Liver (tissue), 8 donors: ENCODE measurements at regions not wholly inside any gene's neighbourhood (a gene's known extent, or its start where the extent isn't known, plus 50 kb on each side); places are given as distances from the start of the nearest gene placed in this dataset.

Experiments
- DNase-seq: peaks from one replicate; pipeline ENCODE4 v3.0.0-alpha.2; 2017; ENCODE audit warnings: low spot score
- H3K27ac ChIP-seq, 2 donors: one replicate each; pipeline ENCODE4 v1.7.0; 2013; ENCODE audit warnings: inconsistent platforms in 2 of 2, low read length in 2 of 2, control low read depth in 1 of 2, low read depth in 1 of 2, mild to moderate bottlenecking in 1 of 2
- H3K27me3 ChIP-seq, 4 donors: one replicate each; pipeline versions ENCODE4 v1.6.1 to v1.7.0; 2013; ENCODE audit warnings: low read length in 3 of 4, inconsistent platforms in 1 of 4, mild to moderate bottlenecking in 1 of 4, moderate library complexity in 1 of 4; ENCODE audit not compliant: control insufficient read depth in 4 of 4, insufficient read depth in 4 of 4
- H3K36me3 ChIP-seq, 4 donors: one replicate each; pipeline versions ENCODE4 v1.6.1 to v1.7.0; 2013; ENCODE audit warnings: low read length in 3 of 4, mild to moderate bottlenecking in 3 of 4, low read depth in 1 of 4, moderate library complexity in 1 of 4; ENCODE audit not compliant: control insufficient read depth in 4 of 4, insufficient read depth in 3 of 4
- H3K4me1 ChIP-seq, 4 donors: one replicate each; pipeline versions ENCODE4 v1.6.1 to v1.7.0; 2013; ENCODE audit warnings: low read length in 3 of 4, mild to moderate bottlenecking in 3 of 4, moderate library complexity in 1 of 4; ENCODE audit not compliant: control insufficient read depth in 4 of 4, insufficient read depth in 4 of 4
- H3K4me3 ChIP-seq, 3 donors: one replicate each; pipeline versions ENCODE4 v1.6.1 to v1.7.0; 2013; ENCODE audit warnings: low read length in 3 of 3, control low read depth in 1 of 3, low read depth in 1 of 3, mild to moderate bottlenecking in 1 of 3
- H3K9ac ChIP-seq, 2 donors: one replicate each; pipeline ENCODE4 v1.7.0; 2013; ENCODE audit warnings: low read length in 2 of 2, mild to moderate bottlenecking in 2 of 2, moderate library complexity in 2 of 2, control low read depth in 1 of 2, low read depth in 1 of 2
- H3K9me3 ChIP-seq, 4 donors: one replicate each; pipeline versions ENCODE4 v1.6.1 to v1.7.0; 2013; ENCODE audit warnings: low read length in 3 of 4; ENCODE audit not compliant: control insufficient read depth in 4 of 4
- EGR1 ChIP-seq, 2 donors: IDR thresholded peaks; 2 replicates each; pipeline ENCODE4 v1.6.1; 2016 to 2018; ENCODE audit warnings: antibody characterized with exemption in 2 of 2, low read depth in 2 of 2
- FOXA1 ChIP-seq: IDR thresholded peaks from 2 replicates; pipeline ENCODE4 v1.6.1; 2016; ENCODE audit warnings: antibody characterized with exemption
- FOXA2 ChIP-seq: IDR thresholded peaks from 2 replicates; pipeline ENCODE4 v1.6.1; 2016; ENCODE audit warnings: antibody characterized with exemption
- GABPA ChIP-seq, 2 donors: IDR thresholded peaks in 1 of 2; conservative IDR thresholded peaks in 1 of 2; 2 replicates each; pipeline ENCODE4 v1.6.1; 2016; ENCODE audit warnings: antibody characterized with exemption in 2 of 2, mild to moderate bottlenecking in 1 of 2, moderate library complexity in 1 of 2
- HNF4A ChIP-seq, 2 donors: conservative IDR thresholded peaks; 2 replicates each; pipeline ENCODE4 v1.6.1; 2016; ENCODE audit warnings: antibody characterized with exemption in 2 of 2, mild to moderate bottlenecking in 2 of 2
- HNF4G ChIP-seq: IDR thresholded peaks from 2 replicates; pipeline ENCODE4 v1.6.1; 2016; ENCODE audit warnings: antibody characterized with exemption
- JUND ChIP-seq, 2 donors: IDR thresholded peaks; 2 replicates each; pipeline ENCODE4 v1.6.1; 2016; ENCODE audit warnings: antibody characterized with exemption in 2 of 2
- NR2F2 ChIP-seq: IDR thresholded peaks from 2 replicates; pipeline ENCODE4 v1.6.1; 2016; ENCODE audit warnings: antibody characterized with exemption
- RAD21 ChIP-seq, 2 donors: IDR thresholded peaks; 2 replicates each; pipeline ENCODE4 v1.6.1; 2016; ENCODE audit warnings: antibody characterized with exemption in 2 of 2, mild to moderate bottlenecking in 2 of 2
- RXRA ChIP-seq, 2 donors: IDR thresholded peaks; 2 replicates each; pipeline ENCODE4 v1.6.1; 2017 to 2018; ENCODE audit warnings: antibody characterized with exemption in 2 of 2, mild to moderate bottlenecking in 1 of 2
- SP1 ChIP-seq: IDR thresholded peaks from 2 replicates; pipeline ENCODE4 v1.6.1; 2018; ENCODE audit warnings: antibody characterized with exemption, mild to moderate bottlenecking
- TAF1 ChIP-seq: conservative IDR thresholded peaks from 2 replicates; pipeline ENCODE4 v1.6.1; 2016; ENCODE audit warnings: antibody characterized with exemption, mild to moderate bottlenecking
- YY1 ChIP-seq: IDR thresholded peaks from 2 replicates; pipeline ENCODE4 v1.6.1; 2016; ENCODE audit warnings: antibody characterized with exemption, mild to moderate bottlenecking
- WGBS: extraction: QIAGEN DNeasy Blood & Tissue Kit; methylation state at CpG from one replicate; pipeline ENCODE4 v1.1.7; 2013; 5-methylcytosine and 5-hydroxymethylcytosine counted together
- TF ChIP-seq, protein P1 (sequence below): IDR thresholded peaks from 2 replicates; pipeline ENCODE4 v1.6.1; 2016; ENCODE audit warnings: antibody characterized with exemption, mild to moderate bottlenecking
- TF ChIP-seq, protein P2 (sequence below): IDR thresholded peaks from 2 replicates; pipeline ENCODE4 v1.6.1; 2016; ENCODE audit warnings: antibody characterized with exemption
- TF ChIP-seq, protein P3 (sequence below): IDR thresholded peaks from 2 replicates; pipeline ENCODE4 v1.6.1; 2016; ENCODE audit warnings: antibody characterized with exemption
- TF ChIP-seq, protein P4 (sequence below): IDR thresholded peaks from 2 replicates; pipeline ENCODE4 v1.6.1; 2016; ENCODE audit warnings: antibody characterized with exemption
- TF ChIP-seq, protein P5 (sequence below): fragments of 150-350 bp; IDR thresholded peaks from 2 replicates; pipeline ENCODE4 v1.5.1; 2017; ENCODE audit warnings: improper control_type of control experiment, low read depth, low read length; ENCODE audit not compliant: missing input control
- donor health status: healthy.
- donor health status: healthy.
- donor health status: healthy.
- donor health status: healthy.
- donor health status: healthy.

DNA sequence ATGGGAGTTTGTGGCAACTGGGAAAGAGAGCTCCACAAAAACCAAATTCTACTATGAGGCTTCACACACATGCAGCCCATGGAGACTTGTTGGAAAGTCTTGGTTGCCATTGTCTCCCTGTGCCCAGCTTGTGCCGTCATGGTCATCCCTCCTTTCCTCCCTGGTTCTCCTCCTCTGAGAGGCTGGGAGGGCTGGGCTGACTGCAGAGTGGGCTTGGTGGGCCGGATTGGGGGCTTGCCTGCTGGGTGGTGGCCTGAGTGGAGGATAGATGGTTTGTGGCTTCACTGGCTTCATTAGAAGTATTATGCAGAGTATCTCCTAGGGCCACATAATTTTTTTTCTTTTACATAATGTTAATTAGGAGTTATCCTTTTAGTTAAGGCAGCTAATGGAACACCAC, 52.3 kb upstream of the IRX2 start:
- no peak for DNase-seq
- Histone ChIP-seq H3K9me3 (no peaks in the 10 kb centered on the region), H3K4me3 (no peak overlapping the region), H3K36me3 (no peaks in the 10 kb centered on the region), H3K9ac (no peak overlapping the region), H3K27me3 (peaks cover 0 to 2% (median 0%) of the 10 kb centered on the region in 4 donors), H3K27ac (no peak overlapping the region), H3K4me1 (no peaks in the 10 kb centered on the region)
- TF ChIP-seq, protein P1, sequence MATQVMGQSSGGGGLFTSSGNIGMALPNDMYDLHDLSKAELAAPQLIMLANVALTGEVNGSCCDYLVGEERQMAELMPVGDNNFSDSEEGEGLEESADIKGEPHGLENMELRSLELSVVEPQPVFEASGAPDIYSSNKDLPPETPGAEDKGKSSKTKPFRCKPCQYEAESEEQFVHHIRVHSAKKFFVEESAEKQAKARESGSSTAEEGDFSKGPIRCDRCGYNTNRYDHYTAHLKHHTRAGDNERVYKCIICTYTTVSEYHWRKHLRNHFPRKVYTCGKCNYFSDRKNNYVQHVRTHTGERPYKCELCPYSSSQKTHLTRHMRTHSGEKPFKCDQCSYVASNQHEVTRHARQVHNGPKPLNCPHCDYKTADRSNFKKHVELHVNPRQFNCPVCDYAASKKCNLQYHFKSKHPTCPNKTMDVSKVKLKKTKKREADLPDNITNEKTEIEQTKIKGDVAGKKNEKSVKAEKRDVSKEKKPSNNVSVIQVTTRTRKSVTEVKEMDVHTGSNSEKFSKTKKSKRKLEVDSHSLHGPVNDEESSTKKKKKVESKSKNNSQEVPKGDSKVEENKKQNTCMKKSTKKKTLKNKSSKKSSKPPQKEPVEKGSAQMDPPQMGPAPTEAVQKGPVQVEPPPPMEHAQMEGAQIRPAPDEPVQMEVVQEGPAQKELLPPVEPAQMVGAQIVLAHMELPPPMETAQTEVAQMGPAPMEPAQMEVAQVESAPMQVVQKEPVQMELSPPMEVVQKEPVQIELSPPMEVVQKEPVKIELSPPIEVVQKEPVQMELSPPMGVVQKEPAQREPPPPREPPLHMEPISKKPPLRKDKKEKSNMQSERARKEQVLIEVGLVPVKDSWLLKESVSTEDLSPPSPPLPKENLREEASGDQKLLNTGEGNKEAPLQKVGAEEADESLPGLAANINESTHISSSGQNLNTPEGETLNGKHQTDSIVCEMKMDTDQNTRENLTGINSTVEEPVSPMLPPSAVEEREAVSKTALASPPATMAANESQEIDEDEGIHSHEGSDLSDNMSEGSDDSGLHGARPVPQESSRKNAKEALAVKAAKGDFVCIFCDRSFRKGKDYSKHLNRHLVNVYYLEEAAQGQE, result no peak
- TF ChIP-seq, protein P2, sequence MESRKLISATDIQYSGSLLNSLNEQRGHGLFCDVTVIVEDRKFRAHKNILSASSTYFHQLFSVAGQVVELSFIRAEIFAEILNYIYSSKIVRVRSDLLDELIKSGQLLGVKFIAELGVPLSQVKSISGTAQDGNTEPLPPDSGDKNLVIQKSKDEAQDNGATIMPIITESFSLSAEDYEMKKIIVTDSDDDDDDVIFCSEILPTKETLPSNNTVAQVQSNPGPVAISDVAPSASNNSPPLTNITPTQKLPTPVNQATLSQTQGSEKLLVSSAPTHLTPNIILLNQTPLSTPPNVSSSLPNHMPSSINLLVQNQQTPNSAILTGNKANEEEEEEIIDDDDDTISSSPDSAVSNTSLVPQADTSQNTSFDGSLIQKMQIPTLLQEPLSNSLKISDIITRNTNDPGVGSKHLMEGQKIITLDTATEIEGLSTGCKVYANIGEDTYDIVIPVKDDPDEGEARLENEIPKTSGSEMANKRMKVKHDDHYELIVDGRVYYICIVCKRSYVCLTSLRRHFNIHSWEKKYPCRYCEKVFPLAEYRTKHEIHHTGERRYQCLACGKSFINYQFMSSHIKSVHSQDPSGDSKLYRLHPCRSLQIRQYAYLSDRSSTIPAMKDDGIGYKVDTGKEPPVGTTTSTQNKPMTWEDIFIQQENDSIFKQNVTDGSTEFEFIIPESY, result no peak
- TF ChIP-seq TAF1 (no peak), HNF4G (no peak), YY1 (no peak), HNF4A (conservative IDR thresholded peaks at IDR 0.05) (no peak), SP1 (no peak)
- 55% methylated on average over 2 of the region's 2 CpGs for WGBS

DNA sequence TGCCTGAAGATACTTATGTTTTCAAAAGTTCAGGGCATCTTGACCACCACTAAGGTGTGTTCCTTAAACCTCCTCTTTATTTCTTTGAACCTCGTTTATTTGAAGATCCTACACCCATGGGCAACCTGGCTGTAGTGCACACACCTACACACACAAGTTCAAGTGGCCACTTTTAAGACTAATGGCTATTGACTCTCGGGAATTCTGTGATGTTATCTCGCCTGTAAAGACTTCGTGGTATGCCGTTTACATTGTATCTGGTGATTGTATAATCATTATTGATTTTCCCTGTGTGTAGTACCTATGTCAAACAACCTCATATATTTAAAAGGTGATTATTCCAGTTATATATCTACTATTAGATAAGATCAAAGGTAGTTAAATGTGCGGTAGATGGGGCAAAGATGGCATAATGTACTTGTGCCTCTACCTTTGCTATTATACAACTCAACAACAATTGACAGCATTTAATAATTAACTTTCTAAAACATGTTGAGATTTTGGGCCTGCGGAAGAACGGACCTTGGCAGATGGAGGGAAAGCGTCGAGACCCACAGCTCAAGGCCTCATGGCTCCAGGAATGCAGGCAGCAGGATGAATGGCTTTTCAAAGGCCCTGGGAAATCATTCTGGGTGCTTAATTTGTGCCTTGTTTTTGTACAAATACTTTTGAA, 51.4 kb upstream of the IRX2 start:
- WGBS, result 38% methylated on average over 10 of the region's 10 CpGs
- Histone ChIP-seq H3K27ac (no peak overlapping the region), H3K4me1 (no peaks in the 10 kb centered on the region), H3K27me3 (peaks cover 0 to 2% (median 0%) of the 10 kb centered on the region in 4 donors), H3K9ac (no peak overlapping the region), H3K4me3 (no peak overlapping the region), H3K36me3 (no peaks in the 10 kb centered on the region), H3K9me3 (no peaks in the 10 kb centered on the region)
- no peak for TF ChIP-seq JUND (IDR thresholded peaks at IDR 0.05)
- no peak for TF ChIP-seq GABPA (IDR thresholded peaks at IDR 0.05 in 1 of 2, conservative IDR thresholded peaks at IDR 0.05 in 1 of 2)
- TF ChIP-seq SP1, result no peak
- TF ChIP-seq, protein P1, result no peak
- TF ChIP-seq FOXA2, result no peak
- no peak for TF ChIP-seq RAD21 (IDR thresholded peaks at IDR 0.05)
- TF ChIP-seq HNF4A (conservative IDR thresholded peaks at IDR 0.05), result no peak
- TF ChIP-seq, protein P2, result no peak
- TF ChIP-seq HNF4G, result no peak
- TF ChIP-seq, protein P3, sequence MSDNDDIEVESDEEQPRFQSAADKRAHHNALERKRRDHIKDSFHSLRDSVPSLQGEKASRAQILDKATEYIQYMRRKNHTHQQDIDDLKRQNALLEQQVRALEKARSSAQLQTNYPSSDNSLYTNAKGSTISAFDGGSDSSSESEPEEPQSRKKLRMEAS, result no peak
- TF ChIP-seq TAF1, result no peak
- no peak for TF ChIP-seq NR2F2
- TF ChIP-seq, protein P4, sequence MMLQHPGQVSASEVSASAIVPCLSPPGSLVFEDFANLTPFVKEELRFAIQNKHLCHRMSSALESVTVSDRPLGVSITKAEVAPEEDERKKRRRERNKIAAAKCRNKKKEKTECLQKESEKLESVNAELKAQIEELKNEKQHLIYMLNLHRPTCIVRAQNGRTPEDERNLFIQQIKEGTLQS, result no peak
- no peak for TF ChIP-seq FOXA1
- TF ChIP-seq, protein P5, sequence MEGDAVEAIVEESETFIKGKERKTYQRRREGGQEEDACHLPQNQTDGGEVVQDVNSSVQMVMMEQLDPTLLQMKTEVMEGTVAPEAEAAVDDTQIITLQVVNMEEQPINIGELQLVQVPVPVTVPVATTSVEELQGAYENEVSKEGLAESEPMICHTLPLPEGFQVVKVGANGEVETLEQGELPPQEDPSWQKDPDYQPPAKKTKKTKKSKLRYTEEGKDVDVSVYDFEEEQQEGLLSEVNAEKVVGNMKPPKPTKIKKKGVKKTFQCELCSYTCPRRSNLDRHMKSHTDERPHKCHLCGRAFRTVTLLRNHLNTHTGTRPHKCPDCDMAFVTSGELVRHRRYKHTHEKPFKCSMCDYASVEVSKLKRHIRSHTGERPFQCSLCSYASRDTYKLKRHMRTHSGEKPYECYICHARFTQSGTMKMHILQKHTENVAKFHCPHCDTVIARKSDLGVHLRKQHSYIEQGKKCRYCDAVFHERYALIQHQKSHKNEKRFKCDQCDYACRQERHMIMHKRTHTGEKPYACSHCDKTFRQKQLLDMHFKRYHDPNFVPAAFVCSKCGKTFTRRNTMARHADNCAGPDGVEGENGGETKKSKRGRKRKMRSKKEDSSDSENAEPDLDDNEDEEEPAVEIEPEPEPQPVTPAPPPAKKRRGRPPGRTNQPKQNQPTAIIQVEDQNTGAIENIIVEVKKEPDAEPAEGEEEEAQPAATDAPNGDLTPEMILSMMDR, result no peak
- TF ChIP-seq EGR1 (IDR thresholded peaks at IDR 0.05; ENCODE audit: low read depth in 2 of 2), result no peak
- no peak for TF ChIP-seq YY1
- no peak for TF ChIP-seq RXRA (IDR thresholded peaks at IDR 0.05)
- no peak for DNase-seq
